Muscle of leg (tissue), 3 donors: ENCODE measurements at regions not wholly inside any gene's neighbourhood (a gene's known extent, or its start where the extent isn't known, plus 50 kb on each side); places are given as distances from the start of the nearest gene placed in this dataset.

Experiments
- DNase-seq: peaks from one replicate; pipeline ENCODE4 v3.0.0; 2013
- H3K27ac ChIP-seq: one replicate; pipeline ENCODE4 v1.5.1; 2013; ENCODE audit warnings: mild to moderate bottlenecking, low read length, control low read depth
- H3K27me3 ChIP-seq: one replicate; pipeline ENCODE4 v1.6.1; 2013; ENCODE audit warnings: low read length; ENCODE audit not compliant: control insufficient read depth, insufficient read depth
- H3K36me3 ChIP-seq: one replicate; pipeline ENCODE4 v1.6.1; 2013; ENCODE audit warnings: low read length; ENCODE audit not compliant: control insufficient read depth, insufficient read depth
- H3K4me1 ChIP-seq: one replicate; pipeline ENCODE4 v1.6.1; 2013; ENCODE audit warnings: low read length; ENCODE audit not compliant: control insufficient read depth, insufficient read depth
- H3K4me3 ChIP-seq: one replicate; pipeline ENCODE4 v1.5.1; 2013; ENCODE audit warnings: low read length, control low read depth
- H3K9me3 ChIP-seq: replicated peaks from 2 replicates; pipeline ENCODE4 v1.6.1; 2013; ENCODE audit warnings: low read depth, low read length; ENCODE audit not compliant: control insufficient read depth
- WGBS: methylation state at CpG from one replicate; pipeline ENCODE4 v1.1.5; 2013; ENCODE audit warnings: missing lambda C conversion rate; ENCODE audit not compliant: insufficient coverage; 5-methylcytosine and 5-hydroxymethylcytosine counted together

DNA sequence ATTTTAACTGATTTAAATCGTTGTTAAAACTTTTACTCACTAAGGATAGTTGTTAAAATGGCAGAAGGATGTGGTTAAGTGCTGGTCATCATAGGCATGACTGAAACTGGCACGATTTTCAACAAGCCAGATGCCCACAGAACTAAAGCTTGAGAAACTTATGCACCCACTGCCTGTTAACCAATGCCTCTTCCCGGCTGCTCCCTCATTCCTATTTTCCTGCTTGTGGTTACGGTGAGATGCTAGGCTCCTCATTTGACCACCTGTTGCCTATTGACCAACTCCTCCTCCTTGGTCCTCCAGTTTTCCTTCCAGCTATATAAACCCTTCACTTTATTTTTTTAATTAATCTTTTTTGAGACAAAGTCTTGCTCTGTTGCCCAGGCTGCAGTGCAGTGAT, 238.7 kb downstream of the TFCP2L1 start:
- H3K27me3 ChIP-seq, result peaks cover 4% of the 10 kb centered on the region
- no peak overlapping the region for H3K4me3 ChIP-seq
- no peak overlapping the region for H3K27ac ChIP-seq
- no peaks in the 10 kb centered on the region for H3K9me3 ChIP-seq
- 86% methylated on average over 3 of the region's 4 CpGs for WGBS
- H3K36me3 ChIP-seq, result no peaks in the 10 kb centered on the region
- no peak for DNase-seq
- H3K4me1 ChIP-seq, result peaks cover 6% of the 10 kb centered on the region

DNA sequence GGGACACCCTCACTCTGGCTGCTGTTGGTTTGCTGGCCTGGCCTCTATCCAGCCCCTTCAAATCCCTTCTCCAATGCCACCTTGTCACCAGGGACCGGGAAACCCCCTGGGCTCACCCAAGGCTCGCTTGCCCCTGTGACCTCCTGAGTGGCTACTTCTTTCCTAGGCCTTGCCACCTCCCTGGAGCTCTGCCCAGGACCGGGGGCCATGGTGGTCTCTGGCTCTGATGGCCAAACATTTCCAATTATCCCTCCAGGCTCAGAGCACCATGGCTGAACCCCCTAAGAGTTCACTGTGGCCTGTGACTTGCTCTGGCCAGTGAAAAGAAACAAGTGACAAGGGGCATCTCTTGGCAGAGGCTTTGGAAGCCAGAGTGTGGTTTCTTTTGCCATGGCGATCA, 237.6 kb downstream of the TFCP2L1 start:
- Histone ChIP-seq H3K9me3 (no peaks in the 10 kb centered on the region), H3K36me3 (no peaks in the 10 kb centered on the region), H3K4me3 (no peak overlapping the region), H3K4me1 (peaks cover 6% of the 10 kb centered on the region), H3K27me3 (peaks cover 4% of the 10 kb centered on the region), H3K27ac (no peak overlapping the region)
- WGBS, result 89% methylated on average over 4 of the region's 4 CpGs
- no peak for DNase-seq

DNA sequence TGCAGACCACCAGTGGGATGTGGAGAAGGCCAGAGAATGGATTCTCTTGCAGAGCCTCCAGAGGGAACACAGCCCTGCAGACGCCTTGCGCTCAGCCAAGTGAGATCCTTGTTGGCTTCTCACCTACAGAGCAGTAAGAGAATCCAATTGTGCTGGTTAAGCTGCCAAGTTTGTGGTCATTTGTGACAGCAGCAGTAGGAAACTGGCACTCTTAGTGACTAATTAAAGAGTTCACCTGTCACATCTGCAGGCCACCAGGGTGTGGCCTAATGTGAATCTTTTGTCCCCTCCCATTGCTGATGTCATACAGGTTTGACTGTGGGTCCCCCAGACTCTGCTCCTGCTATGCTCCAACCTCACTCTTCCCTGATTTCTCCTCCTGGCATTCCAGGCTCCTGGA, 235.9 kb downstream of the TFCP2L1 start:
- Histone ChIP-seq H3K4me3 (no peak overlapping the region), H3K9me3 (peaks cover 6% of the 10 kb centered on the region), H3K27me3 (peaks cover 4% of the 10 kb centered on the region), H3K36me3 (no peaks in the 10 kb centered on the region), H3K27ac (no peak overlapping the region), H3K4me1 (peaks cover 6% of the 10 kb centered on the region)
- DNase-seq, result peak; percentile 40
- WGBS, result no CpG with 5 or more reads among the region's 2 CpGs

DNA sequence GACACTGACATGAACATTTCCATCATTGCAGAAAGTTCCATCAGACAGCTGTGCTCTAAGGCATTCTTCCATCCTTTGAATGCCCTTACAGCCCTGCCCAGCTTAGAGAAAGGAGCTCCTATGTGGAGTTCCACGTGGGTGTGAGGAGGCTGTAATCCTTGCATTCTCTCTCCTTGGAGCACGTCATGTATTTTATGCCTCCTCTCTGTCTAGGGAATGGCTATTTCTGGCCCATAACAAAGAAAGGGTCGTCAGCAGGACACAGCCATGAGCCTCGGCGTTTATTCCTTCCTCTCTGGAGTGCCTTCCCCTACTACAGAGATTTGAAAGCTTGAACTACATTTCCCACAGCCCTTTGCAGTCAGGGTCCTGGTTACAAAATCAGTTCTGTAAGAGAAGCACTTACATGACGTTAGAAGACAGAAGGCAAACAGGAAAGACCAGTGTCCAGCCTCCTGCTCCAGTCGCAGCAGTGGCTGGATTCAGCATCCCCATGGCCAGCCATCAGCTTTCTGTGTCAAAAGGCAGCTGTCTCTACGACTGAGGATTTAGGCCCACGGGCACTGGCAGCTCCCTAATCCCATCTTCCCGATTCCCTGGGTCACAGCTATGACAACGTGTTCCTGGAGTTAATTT, 234.9 kb downstream of the TFCP2L1 start:
- Histone ChIP-seq H3K27ac (no peak overlapping the region), H3K27me3 (peaks cover 2% of the 10 kb centered on the region), H3K4me1 (peaks cover 6% of the 10 kb centered on the region), H3K4me3 (no peak overlapping the region), H3K9me3 (peaks cover 6% of the 10 kb centered on the region), H3K36me3 (no peaks in the 10 kb centered on the region)
- DNase-seq, result peak; percentile 66
- 40% methylated on average over 9 of the region's 11 CpGs for WGBS

DNA sequence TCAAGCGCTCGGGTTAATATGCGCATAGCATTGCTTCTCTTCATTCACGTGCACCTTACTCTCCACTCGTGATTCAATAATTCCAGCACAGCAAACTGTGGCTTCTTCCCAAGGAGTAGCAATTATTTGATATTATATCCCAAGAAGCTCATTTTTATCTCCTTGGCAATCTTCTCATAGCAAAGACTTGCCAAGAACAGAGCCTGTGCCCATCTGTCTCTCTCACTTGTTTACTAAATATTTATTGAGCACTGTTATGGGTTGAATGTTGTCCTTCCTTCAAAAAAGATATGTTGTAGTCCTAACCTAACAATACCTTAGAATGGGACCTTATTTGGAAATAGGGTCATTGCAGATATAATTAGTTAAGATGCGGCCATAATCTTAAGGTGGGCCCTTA, 233.7 kb downstream of the TFCP2L1 start:
- Histone ChIP-seq H3K4me3 (no peak overlapping the region), H3K27me3 (peaks cover 4% of the 10 kb centered on the region), H3K9me3 (peaks cover 6% of the 10 kb centered on the region), H3K4me1 (peaks cover 6% of the 10 kb centered on the region), H3K36me3 (no peaks in the 10 kb centered on the region), H3K27ac (no peak overlapping the region)
- DNase-seq, result no peak
- 100% methylated on average over 2 of the region's 6 CpGs for WGBS

DNA sequence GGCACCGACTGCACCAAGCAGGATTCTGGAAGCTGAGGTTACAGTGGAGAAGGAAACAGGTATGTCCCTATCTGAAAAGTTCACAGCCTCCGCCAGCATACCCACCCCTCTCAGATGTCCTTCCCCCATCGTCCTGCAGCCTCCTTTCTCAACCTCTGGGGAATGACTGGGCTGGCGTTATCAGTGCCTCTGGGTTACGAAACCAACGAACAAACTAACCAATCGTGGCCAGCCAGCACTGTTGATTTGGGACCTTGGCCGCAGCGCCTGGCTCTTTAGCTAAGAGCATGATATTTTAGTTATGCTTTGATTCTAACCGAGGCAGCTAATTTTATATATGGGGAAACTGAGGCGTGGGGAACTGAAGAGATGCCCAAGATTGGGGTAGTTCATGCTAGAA, 233.0 kb downstream of the TFCP2L1 start:
- H3K36me3 ChIP-seq, result no peaks in the 10 kb centered on the region
- H3K4me3 ChIP-seq, result no peak overlapping the region
- H3K27ac ChIP-seq, result no peak overlapping the region
- DNase-seq, result no peak
- peaks cover 4% of the 10 kb centered on the region for H3K27me3 ChIP-seq
- peaks cover 6% of the 10 kb centered on the region for H3K4me1 ChIP-seq
- 82% methylated on average over 8 of the region's 11 CpGs for WGBS
- peaks cover 6% of the 10 kb centered on the region for H3K9me3 ChIP-seq

DNA sequence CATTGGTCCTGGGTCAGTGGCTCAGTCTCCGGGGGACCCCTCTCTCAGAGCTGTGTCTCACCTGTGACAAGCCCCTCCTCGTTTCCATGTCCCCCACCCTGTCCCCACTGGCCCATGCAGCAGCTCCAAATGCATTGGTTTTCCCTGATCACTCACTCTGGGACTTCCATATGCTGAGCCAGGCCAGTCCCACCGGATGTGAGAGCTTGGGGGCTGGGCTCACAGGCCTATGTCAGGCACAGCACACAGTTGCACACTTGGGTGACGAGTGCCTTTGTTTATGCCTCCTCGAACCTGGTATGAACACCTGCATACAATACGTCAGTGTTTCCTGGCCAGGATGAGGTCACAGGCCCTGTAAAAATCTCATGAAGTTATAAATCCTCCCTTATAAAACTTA, 232.5 kb downstream of the TFCP2L1 start:
- H3K27me3 ChIP-seq, result peaks cover 4% of the 10 kb centered on the region
- WGBS, result 43% methylated on average over 5 of the region's 6 CpGs
- DNase-seq, result no peak
- H3K27ac ChIP-seq, result no peak overlapping the region
- peaks cover 6% of the 10 kb centered on the region for H3K9me3 ChIP-seq
- H3K4me1 ChIP-seq, result peaks cover 6% of the 10 kb centered on the region
- no peak overlapping the region for H3K4me3 ChIP-seq
- H3K36me3 ChIP-seq, result no peaks in the 10 kb centered on the region

DNA sequence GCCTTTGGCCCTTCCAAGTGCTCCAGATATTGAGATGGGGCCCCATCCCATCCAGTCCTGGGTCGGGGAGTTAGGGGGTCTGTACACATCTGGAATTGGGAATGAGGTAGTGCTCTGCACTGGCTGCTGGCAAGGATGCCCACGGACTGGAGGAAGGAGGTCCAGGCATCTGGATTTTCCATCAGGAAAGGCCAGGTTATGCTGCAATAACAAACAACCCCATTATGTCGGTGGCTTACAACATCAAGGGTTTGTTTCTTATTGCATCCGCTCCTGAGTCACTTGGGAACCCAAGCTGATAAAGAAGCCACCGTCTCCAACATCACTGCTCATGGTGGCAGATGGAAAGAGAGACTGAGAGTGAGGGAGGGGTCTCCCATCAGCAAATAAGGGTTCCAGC, 229.9 kb downstream of the TFCP2L1 start:
- no peaks in the 10 kb centered on the region for H3K36me3 ChIP-seq
- H3K4me3 ChIP-seq, result no peak overlapping the region
- no peak overlapping the region for H3K27ac ChIP-seq
- no peak for DNase-seq
- peaks cover 7% of the 10 kb centered on the region for H3K27me3 ChIP-seq
- no peaks in the 10 kb centered on the region for H3K4me1 ChIP-seq
- H3K9me3 ChIP-seq, result peaks cover 6% of the 10 kb centered on the region
- WGBS, result 58% methylated on average over 2 of the region's 5 CpGs

DNA sequence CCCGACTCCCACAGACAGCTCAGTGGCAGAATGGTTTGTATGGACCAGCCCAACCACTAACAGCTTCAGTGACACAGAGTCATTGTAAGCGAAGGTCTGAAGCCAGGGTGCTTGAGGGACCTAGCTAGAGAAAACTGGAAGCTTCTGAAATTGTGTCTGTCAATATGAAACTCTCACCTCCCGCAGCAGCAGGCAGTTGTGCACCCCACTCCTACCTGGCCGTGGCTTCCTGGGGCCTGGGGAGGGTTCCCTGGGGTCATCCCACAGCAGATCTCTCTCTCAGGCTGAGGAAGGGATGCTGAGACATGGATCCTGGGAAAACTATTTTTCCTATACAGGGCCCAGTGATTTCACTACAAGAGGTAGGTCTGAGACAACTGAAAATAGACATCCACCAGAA, 229.5 kb downstream of the TFCP2L1 start:
- Histone ChIP-seq H3K27ac (no peak overlapping the region), H3K27me3 (peaks cover 10% of the 10 kb centered on the region), H3K4me1 (no peaks in the 10 kb centered on the region), H3K9me3 (peaks cover 6% of the 10 kb centered on the region), H3K36me3 (no peaks in the 10 kb centered on the region), H3K4me3 (no peak overlapping the region)
- WGBS, result 100% methylated on average over 1 of the region's 4 CpGs
- DNase-seq, result no peak

DNA sequence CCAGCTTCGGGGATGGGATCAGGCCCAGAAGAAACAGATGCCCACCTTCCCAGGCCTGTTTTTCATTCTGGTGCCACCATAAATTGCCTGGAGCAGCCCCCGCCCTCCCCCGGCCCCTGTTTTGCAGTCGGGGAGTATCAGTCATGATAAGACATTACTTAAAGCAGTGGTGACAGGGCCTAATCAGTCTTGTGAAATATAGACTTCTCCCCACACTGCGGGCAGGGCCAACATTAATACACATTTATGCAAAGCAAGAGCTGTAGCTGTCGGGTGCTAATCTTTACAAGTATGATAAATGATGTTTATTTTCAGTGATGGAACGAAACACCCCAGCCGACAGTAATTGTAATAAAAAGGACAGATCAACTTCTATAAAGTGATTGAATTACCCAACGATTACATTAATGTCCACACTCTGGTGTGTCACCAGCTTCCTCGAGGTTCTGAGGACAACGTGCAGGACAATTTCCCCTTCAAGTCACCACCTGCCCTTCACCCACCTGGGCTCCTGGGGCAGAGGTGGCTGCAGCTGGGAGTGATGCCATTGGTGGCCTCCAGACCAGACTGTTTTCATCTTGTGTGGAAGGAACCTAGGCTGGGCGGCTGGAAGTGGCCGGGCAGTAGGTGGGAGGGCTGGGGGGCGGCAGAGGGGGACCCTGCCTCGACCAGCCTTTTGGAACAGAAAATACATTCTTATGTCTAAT, 226.0 kb downstream of the TFCP2L1 start:
- no peak for DNase-seq
- 76% methylated on average over 5 of the region's 15 CpGs for WGBS
- H3K9me3 ChIP-seq, result peaks cover 2% of the 10 kb centered on the region
- no peak overlapping the region for H3K4me3 ChIP-seq
- peaks cover 27% of the 10 kb centered on the region for H3K27me3 ChIP-seq
- H3K4me1 ChIP-seq, result peaks cover 3% of the 10 kb centered on the region
- no peaks in the 10 kb centered on the region for H3K36me3 ChIP-seq
- no peak overlapping the region for H3K27ac ChIP-seq
